DMS79 treated with DMSO at 0.1 percent for 48 hours (cell line): ENCODE measurements at regions not wholly inside any gene's neighbourhood (a gene's known extent, or its start where the extent isn't known, plus 50 kb on each side); places are given as distances from the start of the nearest gene placed in this dataset.

Experiments used
- DNase-seq: peaks from one replicate; lab custom pipeline; 2025; lab: John Stamatoyannopoulos, UW

GRCh38 chr5:67299231-67299735 is 102.7 kb upstream of the CD180 start:
- DNase-seq = no peak

GRCh38 chr5:67297802-67298532 is 101.4 kb upstream of the CD180 start:
- DNase-seq = no peak

- peak; percentile 34 for DNase-seq
These were observed 100.8 kb upstream of the CD180 start for GRCh38 chr5:67297376-67297775.

GRCh38 chr5:67294266-67294938 is 97.8 kb upstream of the CD180 start:
- no peak for DNase-seq

- no peak for DNase-seq
These were observed 96.6 kb upstream of the CD180 start for GRCh38 chr5:67293226-67293625.

- DNase-seq = no peak
These were observed 95.8 kb upstream of the CD180 start for GRCh38 chr5:67292201-67292940.

- DNase-seq = no peak
These were observed 95.1 kb upstream of the CD180 start for GRCh38 chr5:67291671-67292070.

- DNase-seq = no peak
These were observed 94.5 kb upstream of the CD180 start for GRCh38 chr5:67291066-67291465.

- DNase-seq = no peak
These were observed 94.1 kb upstream of the CD180 start for GRCh38 chr5:67290655-67291054.

- no peak for DNase-seq
These were observed 93.3 kb upstream of the CD180 start for GRCh38 chr5:67289763-67290521.

GRCh38 chr5:67287510-67288268 is 91.1 kb upstream of the CD180 start:
- DNase-seq = peak; percentile 90

- DNase-seq = no peak
These were observed 89.4 kb upstream of the CD180 start for GRCh38 chr5:67286006-67286405.

- DNase-seq = peak; percentile 24
These were observed 87.4 kb upstream of the CD180 start for GRCh38 chr5:67283988-67284487.

- DNase-seq = no peak
These were observed 86.8 kb upstream of the CD180 start for GRCh38 chr5:67283275-67283987.

GRCh38 chr5:67281874-67282273 is 85.3 kb upstream of the CD180 start:
- no peak for DNase-seq

- no peak for DNase-seq
These were observed 77.2 kb upstream of the CD180 start for GRCh38 chr5:67273689-67274356.

- DNase-seq = no peak
These were observed 76.0 kb upstream of the CD180 start for GRCh38 chr5:67272453-67273130.

GRCh38 chr5:67268231-67269021 is 71.8 kb upstream of the CD180 start:
- DNase-seq = peak; percentile 88
